IPS-18a (cell line): ENCODE measurements at regions not wholly inside any gene's neighbourhood (a gene's known extent, or its start where the extent isn't known, plus 50 kb on each side); places are given as distances from the start of the nearest gene placed in this dataset.

Source experiments
- H3K27ac ChIP-seq: one replicate; pipeline ENCODE4 v1.5.1; 2013; ENCODE audit warnings: low read length
- H3K27me3 ChIP-seq: one replicate; pipeline ENCODE4 v1.6.1; 2013; ENCODE audit warnings: mild to moderate bottlenecking, low read length; ENCODE audit not compliant: control insufficient read depth, insufficient read depth
- H3K36me3 ChIP-seq: one replicate; pipeline ENCODE4 v1.6.1; 2013; ENCODE audit warnings: low read depth, low read length; ENCODE audit not compliant: control insufficient read depth
- H3K4me1 ChIP-seq: one replicate; pipeline ENCODE4 v1.6.1; 2013; ENCODE audit warnings: low read depth, low read length; ENCODE audit not compliant: control insufficient read depth
- H3K4me3 ChIP-seq: one replicate; pipeline ENCODE4 v1.5.1; 2013; ENCODE audit warnings: low read length
- H3K9ac ChIP-seq: one replicate; pipeline ENCODE4 v1.6.1; 2013; ENCODE audit warnings: mild to moderate bottlenecking, low read length, moderate library complexity
- H3K9me3 ChIP-seq: one replicate; pipeline ENCODE4 v1.6.1; 2013; ENCODE audit warnings: low read depth, low read length; ENCODE audit not compliant: control insufficient read depth

DNA sequence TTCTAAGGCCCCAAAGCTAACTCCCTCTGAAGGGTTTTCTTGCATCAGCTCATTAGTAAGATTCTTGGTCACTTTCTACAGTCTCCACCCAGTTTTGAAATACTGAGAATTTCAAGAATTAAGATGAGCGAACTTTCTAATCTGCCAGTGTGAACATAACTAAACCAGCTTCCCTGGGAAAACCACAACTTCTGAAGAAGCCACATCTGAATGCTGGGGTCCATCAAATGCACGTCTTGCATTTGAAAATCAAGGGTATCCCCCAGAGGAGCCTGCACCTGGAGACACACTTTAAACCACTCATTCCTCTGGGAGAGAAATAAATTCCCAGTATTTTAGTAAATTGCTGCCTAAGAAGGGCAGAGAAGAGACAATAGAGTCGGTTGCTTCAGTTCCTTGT is 292.1 kb upstream of the CDH4 start:
- H3K4me1 ChIP-seq: peaks cover 3% of the 10 kb centered on the region
- H3K9ac ChIP-seq: no peak overlapping the region
- H3K4me3 ChIP-seq: no peak overlapping the region
- H3K27ac ChIP-seq: no peak overlapping the region
- peaks cover 12% of the 10 kb centered on the region for H3K27me3 ChIP-seq
- H3K9me3 ChIP-seq: no peaks in the 10 kb centered on the region
- H3K36me3 ChIP-seq: no peaks in the 10 kb centered on the region

DNA sequence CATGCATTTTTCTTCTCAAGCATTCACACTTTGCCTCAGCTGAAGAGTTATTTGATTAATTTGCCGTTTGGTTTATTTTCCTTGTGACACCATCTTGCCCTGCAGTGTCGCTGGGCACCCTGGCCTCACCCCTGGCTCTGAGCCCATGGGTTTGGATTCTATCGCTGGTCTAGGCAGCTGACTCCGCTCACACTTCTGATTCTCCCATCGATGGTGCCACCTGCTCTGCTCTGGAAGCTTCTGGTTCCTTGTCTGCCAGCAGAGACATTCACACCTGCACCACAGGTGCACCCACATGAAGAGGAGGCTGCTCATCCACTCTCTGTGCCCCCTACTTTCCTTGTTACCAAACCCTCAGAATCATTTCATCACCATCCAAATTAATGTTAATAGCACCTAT is 291.6 kb upstream of the CDH4 start:
- no peaks in the 10 kb centered on the region for H3K36me3 ChIP-seq
- no peak overlapping the region for H3K9ac ChIP-seq
- no peak overlapping the region for H3K4me3 ChIP-seq
- H3K4me1 ChIP-seq: peaks cover 3% of the 10 kb centered on the region
- H3K27me3 ChIP-seq: peaks cover 12% of the 10 kb centered on the region
- no peaks in the 10 kb centered on the region for H3K9me3 ChIP-seq
- no peak overlapping the region for H3K27ac ChIP-seq

DNA sequence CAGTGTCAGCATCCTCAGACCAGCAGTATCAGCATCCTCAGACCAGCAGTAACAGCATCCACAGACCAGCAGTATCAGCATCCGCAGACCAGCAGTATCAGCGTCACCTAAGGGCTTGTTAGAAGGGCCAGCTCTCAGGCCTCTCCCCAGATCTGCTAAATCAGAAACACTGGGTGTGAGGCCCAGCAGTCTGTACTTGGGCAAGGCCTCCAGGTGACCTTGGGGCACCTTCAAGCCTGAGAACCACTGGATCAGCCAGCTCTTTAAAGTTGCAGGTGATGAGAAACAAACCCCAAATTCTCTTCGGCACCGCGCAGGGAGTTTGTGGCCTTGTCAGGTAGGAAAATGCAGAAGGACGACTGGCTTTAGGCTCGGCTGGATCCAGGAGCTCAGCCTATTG is 290.5 kb upstream of the CDH4 start:
- Histone ChIP-seq H3K4me1 (peaks cover 3% of the 10 kb centered on the region), H3K9me3 (no peaks in the 10 kb centered on the region), H3K4me3 (no peak overlapping the region), H3K9ac (no peak overlapping the region), H3K36me3 (no peaks in the 10 kb centered on the region), H3K27ac (no peak overlapping the region), H3K27me3 (peaks cover 11% of the 10 kb centered on the region)

DNA sequence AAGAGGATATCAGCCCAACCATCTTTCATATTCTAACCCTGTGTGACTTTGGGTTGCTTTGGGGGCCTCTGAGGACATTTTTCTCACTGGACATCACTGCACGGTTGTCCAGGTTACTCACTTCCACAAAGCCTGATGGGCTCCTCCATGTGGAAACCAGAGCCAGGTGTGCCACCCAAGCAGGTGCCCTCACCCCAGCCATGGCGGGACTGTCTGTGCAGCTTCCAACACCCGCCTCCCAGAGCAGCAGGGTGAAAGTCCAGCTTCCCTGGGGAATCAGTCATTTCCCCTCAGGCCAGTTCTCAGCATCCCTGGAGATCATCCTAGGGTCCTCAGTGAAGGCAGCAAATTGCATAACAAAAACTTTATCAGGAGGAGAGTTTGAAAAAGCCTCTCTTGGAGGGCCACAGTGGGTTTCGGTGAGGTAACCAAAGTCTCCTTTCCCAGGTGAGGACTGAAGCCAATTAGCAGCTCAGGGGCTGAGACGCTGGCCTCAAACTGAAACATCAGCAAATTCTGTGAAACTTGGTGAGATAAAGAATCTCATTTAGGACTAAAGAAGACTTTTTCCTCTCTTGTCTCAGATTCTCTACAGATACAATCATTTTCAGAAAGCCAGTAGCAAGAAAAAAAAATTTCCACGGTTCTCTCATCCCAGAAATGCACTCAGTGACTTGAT is 289.6 kb upstream of the CDH4 start:
- Histone ChIP-seq H3K27ac (no peak overlapping the region), H3K9ac (no peak overlapping the region), H3K4me3 (no peak overlapping the region), H3K4me1 (peaks cover 3% of the 10 kb centered on the region), H3K36me3 (no peaks in the 10 kb centered on the region), H3K27me3 (peaks cover 4% of the 10 kb centered on the region), H3K9me3 (no peaks in the 10 kb centered on the region)

DNA sequence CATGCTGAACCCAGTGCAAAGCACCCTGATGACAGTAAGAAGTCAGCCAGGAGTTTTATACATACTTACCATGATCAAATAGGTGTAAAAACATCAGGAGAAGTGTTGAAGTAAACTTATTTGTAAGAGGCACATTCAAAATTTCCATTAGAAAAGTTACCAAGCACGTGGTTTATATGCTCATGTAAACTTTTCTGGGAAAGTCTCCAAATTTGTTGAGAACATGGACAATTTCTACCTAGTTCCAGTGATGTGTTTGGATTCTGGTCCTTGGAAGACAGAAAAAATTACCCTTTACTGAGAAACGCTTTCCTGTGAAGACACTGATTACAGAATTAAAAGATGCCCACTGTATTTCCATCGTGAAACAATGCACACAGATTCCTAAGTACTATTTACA is 288.9 kb upstream of the CDH4 start:
- Histone ChIP-seq H3K27me3 (peaks cover 4% of the 10 kb centered on the region), H3K9me3 (no peaks in the 10 kb centered on the region), H3K9ac (no peak overlapping the region), H3K4me1 (peaks cover 3% of the 10 kb centered on the region), H3K36me3 (no peaks in the 10 kb centered on the region), H3K4me3 (no peak overlapping the region), H3K27ac (no peak overlapping the region)

DNA sequence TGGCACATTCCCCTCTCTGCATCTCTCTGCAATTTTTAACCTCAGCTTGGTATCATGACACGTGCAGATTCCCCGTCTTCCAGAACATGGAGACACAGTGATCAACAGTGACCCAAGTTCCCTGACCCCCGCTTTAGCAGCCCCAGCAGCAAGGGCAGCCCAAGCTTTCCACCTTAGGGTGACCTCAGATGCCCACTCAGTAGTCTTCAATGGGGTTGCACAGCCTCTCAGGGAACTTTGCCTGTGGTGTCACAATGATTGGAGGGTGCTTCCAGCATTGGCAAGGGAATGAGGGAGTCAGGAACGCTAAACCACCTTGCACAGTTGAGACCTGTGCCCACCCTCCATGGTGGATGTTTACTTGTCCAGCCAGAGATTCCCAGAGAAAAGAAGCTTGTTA is 287.1 kb upstream of the CDH4 start:
- no peak overlapping the region for H3K4me3 ChIP-seq
- no peaks in the 10 kb centered on the region for H3K36me3 ChIP-seq
- H3K9me3 ChIP-seq: no peaks in the 10 kb centered on the region
- peaks cover 4% of the 10 kb centered on the region for H3K27me3 ChIP-seq
- peaks cover 3% of the 10 kb centered on the region for H3K4me1 ChIP-seq
- no peak overlapping the region for H3K9ac ChIP-seq
- H3K27ac ChIP-seq: no peak overlapping the region

DNA sequence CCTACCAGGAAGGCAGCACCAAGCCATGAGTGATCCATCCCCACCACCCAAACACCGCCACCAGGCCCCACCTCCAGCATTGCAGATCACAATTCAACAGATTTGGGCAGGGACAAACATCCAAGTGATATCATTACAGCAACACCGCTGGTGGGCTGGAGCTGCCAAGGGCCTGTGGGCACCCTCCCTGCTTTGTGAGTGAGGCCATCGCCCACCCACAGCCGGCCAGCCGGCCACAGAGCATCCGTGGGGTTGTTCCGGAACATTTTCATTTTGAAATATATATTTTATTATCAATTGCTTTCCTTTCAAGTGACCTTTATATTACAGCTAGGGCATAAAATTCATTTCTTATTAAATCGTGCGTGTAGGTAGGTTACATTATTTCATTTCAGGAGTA is 286.0 kb upstream of the CDH4 start:
- no peaks in the 10 kb centered on the region for H3K36me3 ChIP-seq
- H3K27ac ChIP-seq: no peak overlapping the region
- H3K4me3 ChIP-seq: no peak overlapping the region
- peaks cover 4% of the 10 kb centered on the region for H3K27me3 ChIP-seq
- H3K4me1 ChIP-seq: peaks cover 3% of the 10 kb centered on the region
- no peaks in the 10 kb centered on the region for H3K9me3 ChIP-seq
- no peak overlapping the region for H3K9ac ChIP-seq

DNA sequence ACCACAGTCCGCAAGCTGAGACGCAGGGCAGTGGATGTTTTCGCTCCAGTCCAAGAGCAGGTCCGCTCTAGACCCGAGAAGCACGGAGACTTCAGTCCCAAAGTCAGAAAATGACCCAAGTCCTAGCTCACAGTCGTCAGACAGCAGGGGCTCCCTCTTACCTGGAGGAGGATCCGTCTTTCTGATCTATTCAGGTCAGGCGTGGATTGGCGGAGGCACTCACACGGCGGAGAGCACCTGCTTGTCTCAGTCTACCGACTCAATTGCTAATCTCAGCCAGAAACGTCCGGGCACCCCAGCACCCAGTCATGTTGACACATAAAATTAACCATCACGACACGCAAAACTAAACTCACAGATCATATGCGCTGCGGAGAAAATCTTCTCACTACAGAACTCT is 285.3 kb upstream of the CDH4 start:
- Histone ChIP-seq H3K4me1 (peaks cover 3% of the 10 kb centered on the region), H3K4me3 (no peak overlapping the region), H3K9ac (no peak overlapping the region), H3K36me3 (no peaks in the 10 kb centered on the region), H3K9me3 (no peaks in the 10 kb centered on the region), H3K27ac (no peak overlapping the region), H3K27me3 (peaks cover 4% of the 10 kb centered on the region)

DNA sequence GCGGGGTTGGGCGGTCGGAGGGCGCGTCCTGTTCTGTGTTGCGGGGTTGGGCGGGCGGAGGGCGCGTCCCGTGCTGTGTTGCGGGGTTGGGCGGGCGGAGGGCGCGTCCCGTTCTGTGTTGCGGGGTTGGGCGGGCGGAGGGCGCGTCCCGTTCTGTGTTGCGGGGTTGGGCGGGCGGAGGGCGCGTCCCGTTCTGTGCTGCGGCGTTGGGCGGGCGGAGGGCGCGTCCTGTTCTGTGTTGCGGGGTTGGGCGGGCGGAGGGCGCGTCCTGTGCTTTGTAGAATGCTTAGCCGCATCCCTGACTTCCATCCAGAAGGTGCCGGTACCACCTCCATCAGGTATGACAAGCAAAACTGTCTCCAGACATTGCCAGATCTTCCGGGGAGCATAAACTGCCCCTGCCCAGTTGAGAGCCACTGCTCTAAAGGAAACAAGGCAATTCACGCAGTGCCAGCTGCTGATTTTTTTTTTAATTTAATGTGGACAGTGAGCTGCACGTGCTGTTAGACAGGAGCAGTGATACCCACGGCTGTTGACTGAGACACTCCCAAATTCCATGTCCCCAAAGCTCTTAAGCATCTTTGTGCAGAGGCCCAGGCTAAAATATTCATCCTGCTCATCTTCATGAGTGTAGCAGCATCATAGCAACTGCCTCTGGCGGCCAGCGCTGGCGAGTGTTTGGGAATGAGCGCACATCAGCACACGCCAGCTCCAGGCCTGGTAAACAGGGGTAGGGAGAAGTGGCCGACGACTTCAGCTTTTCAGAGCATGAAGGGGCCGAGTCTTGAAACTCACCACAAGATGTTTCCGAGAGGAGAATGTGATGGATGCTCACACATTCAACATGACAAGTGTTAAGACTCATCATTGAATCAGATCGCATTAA is 284.4 kb upstream of the CDH4 start:
- peaks cover 6% of the 10 kb centered on the region for H3K27me3 ChIP-seq
- no peaks in the 10 kb centered on the region for H3K36me3 ChIP-seq
- peaks cover under 1% of the 10 kb centered on the region for H3K4me1 ChIP-seq
- H3K4me3 ChIP-seq: no peak overlapping the region
- no peak overlapping the region for H3K27ac ChIP-seq
- no peak overlapping the region for H3K9ac ChIP-seq
- H3K9me3 ChIP-seq: no peaks in the 10 kb centered on the region

DNA sequence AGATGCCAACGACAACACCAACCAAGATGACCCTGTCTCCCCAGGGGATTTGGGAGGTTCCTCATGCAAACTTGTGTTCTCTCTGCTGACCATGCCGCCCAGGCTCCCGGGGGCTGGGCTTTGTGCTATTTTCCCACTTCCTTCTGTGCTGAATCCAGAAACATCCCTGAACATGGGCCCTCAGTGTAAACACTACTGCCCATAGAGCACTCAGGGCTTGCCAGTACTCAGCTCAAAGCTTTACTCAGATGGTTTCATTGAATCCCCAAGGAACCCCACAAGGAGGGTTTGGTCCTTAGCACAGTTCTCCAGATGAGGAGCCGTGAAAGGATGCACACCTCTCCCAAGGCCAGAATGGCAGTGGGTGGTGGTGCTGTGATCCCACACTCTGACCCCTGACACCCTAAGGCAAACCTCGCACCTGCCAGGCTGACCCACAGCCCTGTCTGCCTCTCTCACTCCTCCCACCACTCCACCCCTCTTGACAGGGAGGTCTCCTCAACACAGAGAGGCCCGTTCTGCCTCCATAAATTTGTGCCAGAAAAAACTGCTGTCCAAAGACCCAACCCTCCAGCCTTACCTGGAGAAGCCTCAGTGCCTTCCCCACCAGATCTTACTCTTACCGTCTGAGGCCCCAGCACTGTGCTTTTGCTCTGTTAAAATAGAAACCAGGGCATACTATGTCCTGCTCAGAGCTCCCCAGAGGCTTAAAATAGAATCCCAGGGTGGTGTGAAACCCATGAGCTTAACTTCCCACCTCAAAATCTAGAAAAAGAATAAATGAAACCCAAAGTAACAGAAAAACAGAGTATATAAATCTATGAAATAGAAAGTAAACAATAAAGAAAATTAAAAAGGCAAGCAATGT is 283.0 kb upstream of the CDH4 start:
- Histone ChIP-seq H3K36me3 (no peaks in the 10 kb centered on the region), H3K27me3 (peaks cover 7% of the 10 kb centered on the region), H3K9me3 (no peaks in the 10 kb centered on the region), H3K4me1 (no peaks in the 10 kb centered on the region), H3K9ac (no peak overlapping the region), H3K27ac (no peak overlapping the region), H3K4me3 (no peak overlapping the region)

DNA sequence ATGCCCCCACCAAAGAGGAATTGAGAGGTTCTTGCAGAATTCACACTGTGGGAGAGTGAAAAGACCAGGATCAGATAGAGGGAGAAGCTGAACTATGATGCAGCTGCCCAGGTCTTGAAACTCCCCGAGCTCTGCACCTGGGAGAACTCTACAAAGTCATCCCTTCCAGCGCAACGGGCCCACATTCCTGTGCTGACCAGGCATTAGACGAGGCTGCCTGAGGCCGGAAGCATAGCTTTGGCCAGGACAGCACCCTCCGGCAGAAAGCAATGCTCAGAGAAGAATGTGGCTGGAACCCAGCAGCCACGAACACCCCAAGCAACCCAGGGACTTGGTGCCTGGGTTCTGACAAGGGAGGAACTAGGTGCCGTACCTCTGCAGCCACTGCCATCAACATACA is 281.5 kb upstream of the CDH4 start:
- H3K9me3 ChIP-seq: no peaks in the 10 kb centered on the region
- H3K9ac ChIP-seq: no peak overlapping the region
- H3K4me3 ChIP-seq: no peak overlapping the region
- H3K27ac ChIP-seq: no peak overlapping the region
- peaks cover 7% of the 10 kb centered on the region for H3K27me3 ChIP-seq
- no peaks in the 10 kb centered on the region for H3K4me1 ChIP-seq
- no peaks in the 10 kb centered on the region for H3K36me3 ChIP-seq
